Sigmoid colon (tissue), 4 donors: ENCODE measurements at regions not wholly inside any gene's neighbourhood (a gene's known extent, or its start where the extent isn't known, plus 50 kb on each side); places are given as distances from the start of the nearest gene placed in this dataset.

Source experiments
- POLR2AphosphoS5 ChIP-seq, 4 donors: sonication (generic); formaldehyde crosslinking; IDR thresholded peaks; one replicate each; pipeline ENCODE4 v1.6.1; 2017; ENCODE audit warnings: antibody characterized with exemption in 4 of 4
- TF ChIP-seq, protein P1 (sequence below), 4 experiments: fragments of 450-650 bp in 3 of 4; fragments of 200-600 bp in 1 of 4; IDR thresholded peaks; one replicate each; pipeline ENCODE4 v1.5.1; 2016 to 2019; ENCODE audit warnings: antibody characterized with exemption in 4 of 4, mild to moderate bottlenecking in 3 of 4, moderate library complexity in 2 of 4

DNA sequence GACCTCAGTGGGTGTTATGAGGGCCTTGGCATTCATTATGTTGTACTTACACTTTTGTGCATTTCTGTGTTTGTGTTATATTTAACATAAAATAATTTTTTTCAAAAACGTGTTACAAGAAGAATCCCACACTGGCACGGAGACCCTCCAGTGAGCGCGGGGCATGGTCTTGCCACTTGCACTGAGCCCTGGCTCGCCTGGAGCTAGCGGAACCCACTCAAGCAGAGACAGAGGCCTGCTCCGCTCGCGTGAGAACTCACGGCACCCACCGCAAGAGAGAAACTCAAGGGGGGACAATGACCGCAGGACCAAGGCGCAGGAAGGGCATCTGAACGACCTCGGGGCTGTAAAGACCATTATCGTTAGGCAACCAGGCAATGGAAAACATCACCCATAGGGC, 248.0 kb upstream of the SOX11 start:
- no peak for TF ChIP-seq POLR2AphosphoS5 (IDR thresholded peaks at IDR 0.05)
- TF ChIP-seq, protein P1, sequence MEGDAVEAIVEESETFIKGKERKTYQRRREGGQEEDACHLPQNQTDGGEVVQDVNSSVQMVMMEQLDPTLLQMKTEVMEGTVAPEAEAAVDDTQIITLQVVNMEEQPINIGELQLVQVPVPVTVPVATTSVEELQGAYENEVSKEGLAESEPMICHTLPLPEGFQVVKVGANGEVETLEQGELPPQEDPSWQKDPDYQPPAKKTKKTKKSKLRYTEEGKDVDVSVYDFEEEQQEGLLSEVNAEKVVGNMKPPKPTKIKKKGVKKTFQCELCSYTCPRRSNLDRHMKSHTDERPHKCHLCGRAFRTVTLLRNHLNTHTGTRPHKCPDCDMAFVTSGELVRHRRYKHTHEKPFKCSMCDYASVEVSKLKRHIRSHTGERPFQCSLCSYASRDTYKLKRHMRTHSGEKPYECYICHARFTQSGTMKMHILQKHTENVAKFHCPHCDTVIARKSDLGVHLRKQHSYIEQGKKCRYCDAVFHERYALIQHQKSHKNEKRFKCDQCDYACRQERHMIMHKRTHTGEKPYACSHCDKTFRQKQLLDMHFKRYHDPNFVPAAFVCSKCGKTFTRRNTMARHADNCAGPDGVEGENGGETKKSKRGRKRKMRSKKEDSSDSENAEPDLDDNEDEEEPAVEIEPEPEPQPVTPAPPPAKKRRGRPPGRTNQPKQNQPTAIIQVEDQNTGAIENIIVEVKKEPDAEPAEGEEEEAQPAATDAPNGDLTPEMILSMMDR (IDR thresholded peaks at IDR 0.05), result no peak
